HUES48 (cell line): ENCODE measurements at regions not wholly inside any gene's neighbourhood (a gene's known extent, or its start where the extent isn't known, plus 50 kb on each side); places are given as distances from the start of the nearest gene placed in this dataset.

Experiments
- H3K27ac ChIP-seq: one replicate; pipeline ENCODE4 v1.7.0; 2013; ENCODE audit warnings: low read depth, low read length, inconsistent platforms
- H3K27me3 ChIP-seq: 2 replicates; pipeline ENCODE4 v1.6.1; 2013; ENCODE audit warnings: mild to moderate bottlenecking, low read length; ENCODE audit not compliant: control insufficient read depth, insufficient read depth
- H3K36me3 ChIP-seq: 2 replicates; pipeline ENCODE4 v1.6.1; 2013; ENCODE audit warnings: low read length; ENCODE audit not compliant: control insufficient read depth, insufficient read depth
- H3K4me1 ChIP-seq: 2 replicates; pipeline ENCODE4 v1.6.1; 2013; ENCODE audit warnings: mild to moderate bottlenecking, low read length; ENCODE audit not compliant: control insufficient read depth, insufficient read depth
- H3K4me3 ChIP-seq: 2 replicates; pipeline ENCODE4 v1.5.1; 2013; ENCODE audit warnings: mild to moderate bottlenecking, low read depth, low read length
- H3K9ac ChIP-seq: 2 replicates; pipeline ENCODE4 v1.6.1; 2013; ENCODE audit warnings: mild to moderate bottlenecking, low read depth, low read length, moderate library complexity
- H3K9me3 ChIP-seq: 2 replicates; pipeline ENCODE4 v1.6.1; 2013; ENCODE audit warnings: low read length; ENCODE audit not compliant: control insufficient read depth, insufficient read depth

- Histone ChIP-seq H3K36me3 (no peaks in the 10 kb centered on the region), H3K9ac (no peak overlapping the region), H3K27ac (no peak overlapping the region), H3K9me3 (no peaks in the 10 kb centered on the region), H3K4me3 (no peak overlapping the region), H3K4me1 (peaks cover 12% of the 10 kb centered on the region; the same call in 1 of the 2 replicates), H3K27me3 (no peaks in the 10 kb centered on the region)
These were observed 168.0 kb upstream of the SPRY4 start for GRCh38 chr5:142492781-142493281.

- peaks cover 12% of the 10 kb centered on the region; the same call in 1 of the 2 replicates for H3K4me1 ChIP-seq
- no peaks in the 10 kb centered on the region for H3K27me3 ChIP-seq
- H3K9ac ChIP-seq = no peak overlapping the region
- no peak overlapping the region for H3K4me3 ChIP-seq
- no peaks in the 10 kb centered on the region for H3K36me3 ChIP-seq
- H3K9me3 ChIP-seq = no peaks in the 10 kb centered on the region
- H3K27ac ChIP-seq = peak overlapping the region; percentile 84
These were observed 166.9 kb upstream of the SPRY4 start for GRCh38 chr5:142491679-142492078.

- Histone ChIP-seq H3K9me3 (no peaks in the 10 kb centered on the region), H3K4me1 (peaks cover 12% of the 10 kb centered on the region; the same call in 1 of the 2 replicates), H3K4me3 (no peak overlapping the region), H3K27me3 (no peaks in the 10 kb centered on the region), H3K9ac (no peak overlapping the region), H3K27ac (peak overlapping the region; percentile 84), H3K36me3 (no peaks in the 10 kb centered on the region)
These were observed 166.4 kb upstream of the SPRY4 start for GRCh38 chr5:142491270-142491669.

- H3K4me1 ChIP-seq = peaks cover 11% of the 10 kb centered on the region; the same call in 1 of the 2 replicates
These were observed 161.8 kb upstream of the SPRY4 start for GRCh38 chr5:142486581-142486980.

GRCh38 chr5:142486020-142486419 is 161.2 kb upstream of the SPRY4 start:
- Histone ChIP-seq H3K27ac (no peak overlapping the region), H3K4me1 (0 out of 2 replicates have a peak, but pooled peaks cover 6% of the 10 kb centered on the region), H3K9me3 (no peaks in the 10 kb centered on the region)

More at GRCh38 chr5:142486581-142486980, 161.8 kb upstream of the SPRY4 start:
- Histone ChIP-seq H3K27ac (no peak overlapping the region), H3K9ac (no peak overlapping the region), H3K36me3 (no peaks in the 10 kb centered on the region), H3K27me3 (no peaks in the 10 kb centered on the region), H3K4me3 (no peak overlapping the region), H3K9me3 (no peaks in the 10 kb centered on the region)

GRCh38 chr5:142484821-142485387 is 160.1 kb upstream of the SPRY4 start:
- Histone ChIP-seq H3K4me3 (no peak overlapping the region), H3K9me3 (no peaks in the 10 kb centered on the region), H3K9ac (no peak overlapping the region), H3K27me3 (no peaks in the 10 kb centered on the region), H3K4me1 (no peaks in the 10 kb centered on the region), H3K27ac (no peak overlapping the region), H3K36me3 (no peaks in the 10 kb centered on the region)

More at GRCh38 chr5:142486020-142486419, 161.2 kb upstream of the SPRY4 start:
- Histone ChIP-seq H3K36me3 (no peaks in the 10 kb centered on the region), H3K9ac (no peak overlapping the region), H3K27me3 (no peaks in the 10 kb centered on the region), H3K4me3 (no peak overlapping the region)

GRCh38 chr5:142482207-142482606 is 157.4 kb upstream of the SPRY4 start:
- no peak overlapping the region for H3K4me3 ChIP-seq
- H3K36me3 ChIP-seq = no peaks in the 10 kb centered on the region
- H3K9me3 ChIP-seq = no peaks in the 10 kb centered on the region; the same call in 1 of the 2 replicates
- H3K27me3 ChIP-seq = no peaks in the 10 kb centered on the region
- H3K27ac ChIP-seq = no peak overlapping the region
- no peaks in the 10 kb centered on the region for H3K4me1 ChIP-seq
- H3K9ac ChIP-seq = no peak overlapping the region

- H3K4me1 ChIP-seq = peaks cover 1% of the 10 kb centered on the region; the same call in 1 of the 2 replicates
- H3K9ac ChIP-seq = no peak overlapping the region
- H3K27me3 ChIP-seq = no peaks in the 10 kb centered on the region
- H3K9me3 ChIP-seq = no peaks in the 10 kb centered on the region; the same call in 1 of the 2 replicates
- no peaks in the 10 kb centered on the region for H3K36me3 ChIP-seq
- H3K4me3 ChIP-seq = no peak overlapping the region
- H3K27ac ChIP-seq = no peak overlapping the region
These were observed 156.6 kb upstream of the SPRY4 start for GRCh38 chr5:142481410-142481809.

GRCh38 chr5:142479854-142480519 is 155.2 kb upstream of the SPRY4 start:
- no peak overlapping the region for H3K4me3 ChIP-seq
- no peaks in the 10 kb centered on the region for H3K36me3 ChIP-seq
- no peak overlapping the region for H3K27ac ChIP-seq
- H3K9me3 ChIP-seq = no peaks in the 10 kb centered on the region; the same call in 1 of the 2 replicates
- no peak overlapping the region for H3K9ac ChIP-seq
- H3K4me1 ChIP-seq = peaks cover 14% of the 10 kb centered on the region
- no peaks in the 10 kb centered on the region for H3K27me3 ChIP-seq

GRCh38 chr5:142479150-142479549 is 154.3 kb upstream of the SPRY4 start:
- Histone ChIP-seq H3K27ac (no peak overlapping the region), H3K4me1 (peaks cover 22% of the 10 kb centered on the region), H3K9ac (no peak overlapping the region)

GRCh38 chr5:142478113-142478512 is 153.3 kb upstream of the SPRY4 start:
- Histone ChIP-seq H3K9me3 (no peaks in the 10 kb centered on the region; the same call in 1 of the 2 replicates), H3K9ac (no peak overlapping the region), H3K4me1 (peaks cover 22% of the 10 kb centered on the region), H3K36me3 (no peaks in the 10 kb centered on the region), H3K27ac (no peak overlapping the region), H3K4me3 (no peak overlapping the region), H3K27me3 (no peaks in the 10 kb centered on the region)

More at GRCh38 chr5:142479150-142479549, 154.3 kb upstream of the SPRY4 start:
- no peaks in the 10 kb centered on the region for H3K36me3 ChIP-seq
- H3K4me3 ChIP-seq = no peak overlapping the region
- no peaks in the 10 kb centered on the region; the same call in 1 of the 2 replicates for H3K9me3 ChIP-seq
- H3K27me3 ChIP-seq = no peaks in the 10 kb centered on the region
